ENCODE measurements at regions not wholly inside any gene's neighbourhood (a gene's known extent, or its start where the extent isn't known, plus 50 kb on each side); places are given as distances from the start of the nearest gene placed in this dataset.
"Not testable (repeated sequence)": the region's sequence is repeated elsewhere in the genome, so short reads cannot be mapped to it uniquely, and the experiment has no call there.

GRCh38 chr16:5918567-5919130, 821.1 kb upstream of the EEF2KMT start:
- no peak for DNase-seq

GRCh38 chr16:5917436-5918195, 820.0 kb upstream of the EEF2KMT start:
- DNase-seq, result no peak

GRCh38 chr16:5916711-5917191, 819.2 kb upstream of the EEF2KMT start:
- DNase-seq, result no peak

GRCh38 chr16:5911241-5911640, 813.6 kb upstream of the EEF2KMT start:
- no peak for DNase-seq

GRCh38 chr16:5909556-5909955, 812.0 kb upstream of the EEF2KMT start:
- DNase-seq, result not testable (repeated sequence)

DNA sequence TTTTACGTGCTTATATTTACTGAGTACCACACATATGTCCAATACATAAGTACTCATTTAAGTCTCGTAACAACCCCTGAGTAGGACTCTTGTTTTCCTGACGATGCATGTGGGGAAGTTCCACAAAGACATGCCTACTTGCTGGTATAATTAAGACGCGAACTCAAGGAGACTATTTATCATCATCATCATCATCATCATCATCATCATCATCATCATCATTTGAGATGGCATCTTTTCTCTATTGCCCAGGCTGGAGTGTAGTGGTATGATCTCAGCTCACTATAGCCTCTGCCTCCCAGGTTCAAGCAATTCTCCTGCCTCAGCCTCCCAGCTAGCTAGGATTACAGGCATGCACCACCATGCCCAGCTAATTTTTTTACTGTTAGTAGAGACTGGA, 809.9 kb upstream of the EEF2KMT start:
- no peak for DNase-seq

- DNase-seq, result no peak
Measured at GRCh38 chr16:5906351-5906750, 808.8 kb upstream of the EEF2KMT start.

DNA sequence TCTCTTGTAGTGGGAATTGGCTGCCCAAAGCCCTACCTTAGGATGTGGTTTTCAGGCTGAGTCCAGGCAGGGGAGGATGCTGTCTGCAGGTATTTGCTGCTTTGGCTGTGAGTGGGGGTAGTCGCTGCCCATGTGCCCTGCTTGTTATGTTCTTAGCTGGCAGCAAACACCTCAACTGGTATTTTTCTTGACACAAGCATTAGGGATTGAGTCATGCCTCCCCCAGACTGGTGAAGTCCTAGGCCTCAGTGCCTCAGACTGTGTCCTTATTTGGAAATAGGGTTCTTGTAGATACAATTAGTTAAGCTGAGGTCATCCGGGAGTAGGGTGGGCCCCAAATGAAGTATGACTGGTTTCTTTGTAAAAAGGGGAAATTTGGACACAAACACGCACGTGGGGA, 808.3 kb upstream of the EEF2KMT start:
- DNase-seq, result no peak

DNA sequence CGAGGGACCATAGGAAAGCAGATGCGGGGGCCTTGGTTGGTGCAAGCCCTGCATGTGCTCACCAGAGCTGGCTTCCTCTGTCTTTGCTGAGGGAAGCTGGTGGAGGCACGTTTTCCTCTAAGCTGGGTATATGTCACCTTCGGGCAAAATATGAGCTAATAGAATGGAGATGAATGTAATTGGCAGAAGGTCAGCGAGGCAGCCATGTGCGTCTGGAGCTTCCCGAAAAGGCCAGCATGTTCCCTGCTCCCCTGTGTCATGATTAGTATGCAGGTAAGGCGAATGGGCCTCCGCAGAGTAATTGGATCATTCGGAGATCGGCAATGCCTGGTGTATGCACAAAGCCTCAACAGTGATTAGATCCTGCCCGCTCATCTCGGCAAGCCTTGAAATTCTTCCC, 806.2 kb upstream of the EEF2KMT start:
- DNase-seq, result no peak

DNA sequence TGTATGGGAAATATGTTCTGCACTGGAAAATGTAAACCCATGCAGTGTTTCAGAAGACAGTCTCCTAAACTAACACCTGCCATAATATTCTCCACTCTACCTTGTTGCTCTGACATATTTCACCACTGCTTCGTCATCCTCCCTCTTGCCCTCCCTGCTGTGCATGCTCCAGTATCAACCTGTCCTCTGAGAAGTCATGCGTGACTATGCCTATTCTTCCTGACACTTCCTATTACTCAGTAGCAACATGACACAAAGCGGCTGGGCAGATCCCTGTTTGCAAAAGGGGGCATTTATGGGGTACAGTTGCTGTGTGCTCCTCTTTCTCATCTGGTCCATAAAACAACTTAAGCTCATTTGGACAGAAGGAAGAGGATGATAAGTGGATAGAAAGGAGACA, 805.6 kb upstream of the EEF2KMT start:
- no peak for DNase-seq

DNA sequence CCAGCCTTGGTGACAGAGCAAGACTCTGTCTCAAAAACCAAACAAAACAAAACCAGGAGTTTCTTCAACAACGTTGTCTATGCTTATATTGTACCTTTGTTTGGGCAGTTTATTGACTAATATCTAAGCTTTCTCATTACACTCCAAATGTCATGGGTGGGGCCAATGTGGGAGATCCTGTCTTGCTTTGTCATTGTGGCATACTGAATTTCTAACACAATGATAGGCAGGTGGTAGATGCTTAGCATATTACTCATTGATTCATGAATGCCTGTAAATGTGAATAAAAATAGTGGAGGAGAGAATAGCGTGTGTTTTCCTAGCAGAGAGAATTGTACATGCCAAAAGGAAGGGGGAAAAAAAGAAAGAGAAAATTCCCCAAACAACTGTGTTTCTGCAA, 802.5 kb upstream of the EEF2KMT start:
- no peak for DNase-seq

GRCh38 chr16:5895976-5896375, 798.4 kb upstream of the EEF2KMT start:
- DNase-seq, result no peak

- DNase-seq, result no peak
Measured at GRCh38 chr16:5895137-5895536, 797.5 kb upstream of the EEF2KMT start.

DNA sequence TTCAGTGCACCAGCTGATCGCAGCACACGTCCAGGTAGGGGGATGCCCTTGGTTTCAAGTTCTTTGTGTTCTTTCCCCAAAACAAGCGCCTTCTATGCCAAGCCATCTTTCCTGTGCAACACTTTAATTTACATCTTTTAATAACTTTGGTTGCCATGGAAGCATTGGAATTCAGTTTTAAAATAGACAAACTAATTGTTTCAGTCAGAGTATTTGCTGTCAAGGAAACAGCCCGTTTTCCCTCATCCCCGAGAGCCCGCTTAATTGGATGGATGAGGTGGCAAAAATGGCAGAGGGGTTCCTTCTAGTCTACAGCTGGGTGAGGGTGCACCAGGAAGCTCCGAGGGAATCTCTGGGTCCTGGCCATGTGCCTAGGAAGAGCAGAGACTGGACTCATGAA, 793.7 kb upstream of the EEF2KMT start:
- DNase-seq, result no peak

- no peak for DNase-seq
Measured at GRCh38 chr16:5885521-5885920, 787.9 kb upstream of the EEF2KMT start.

GRCh38 chr16:5884996-5885395, 787.4 kb upstream of the EEF2KMT start:
- no peak for DNase-seq

GRCh38 chr16:5884339-5884738, 786.7 kb upstream of the EEF2KMT start:
- no peak for DNase-seq

DNA sequence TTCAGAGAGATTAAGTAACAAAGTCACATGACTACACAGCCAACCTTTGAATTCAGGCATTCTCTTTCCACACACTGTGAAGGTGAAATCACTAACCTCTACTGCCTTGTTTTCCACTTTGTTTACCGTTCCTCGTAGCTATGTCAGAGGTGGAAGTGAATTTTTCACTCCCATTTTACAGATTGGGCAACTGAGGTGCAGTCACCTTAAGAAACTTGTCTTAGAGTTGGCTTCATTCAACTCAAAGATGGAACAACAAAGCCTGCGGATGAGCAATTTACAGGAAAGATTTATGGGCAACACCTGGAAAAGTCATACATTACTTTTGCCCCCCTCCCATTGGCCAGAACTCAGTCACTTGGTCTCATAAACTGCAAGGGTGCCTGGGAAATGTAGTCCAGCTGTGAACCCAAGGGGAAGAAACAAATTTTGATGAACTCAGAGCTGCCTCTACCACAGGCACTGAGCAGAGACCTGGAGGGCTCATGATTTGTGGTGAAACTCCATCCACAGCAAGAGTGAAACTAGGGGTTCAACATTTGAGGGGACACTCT, 784.6 kb upstream of the EEF2KMT start:
- no peak for DNase-seq

- no peak for DNase-seq
Measured at GRCh38 chr16:5875416-5875815, 777.8 kb upstream of the EEF2KMT start.

GRCh38 chr16:5874899-5875298, 777.3 kb upstream of the EEF2KMT start:
- DNase-seq, result no peak

DNA sequence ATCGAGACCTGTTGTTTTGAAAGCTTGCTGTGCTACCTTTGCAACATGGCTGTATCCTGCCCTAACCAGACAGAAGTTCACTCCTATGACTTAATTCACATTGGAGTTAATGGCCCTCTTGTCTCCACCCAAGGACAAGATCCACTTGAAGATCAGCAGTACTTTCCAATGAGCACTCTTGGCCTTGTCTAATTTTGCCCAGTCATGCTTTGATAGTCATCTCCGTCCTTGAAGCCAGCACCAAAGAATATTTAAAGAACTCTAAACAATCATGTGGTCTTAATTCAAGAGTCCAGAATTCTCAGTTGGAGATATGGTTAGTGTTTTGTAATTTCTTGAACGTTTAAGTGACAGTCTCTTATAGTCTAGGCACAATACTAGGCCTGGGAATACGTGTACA, 775.6 kb upstream of the EEF2KMT start:
- DNase-seq, result no peak

DNA sequence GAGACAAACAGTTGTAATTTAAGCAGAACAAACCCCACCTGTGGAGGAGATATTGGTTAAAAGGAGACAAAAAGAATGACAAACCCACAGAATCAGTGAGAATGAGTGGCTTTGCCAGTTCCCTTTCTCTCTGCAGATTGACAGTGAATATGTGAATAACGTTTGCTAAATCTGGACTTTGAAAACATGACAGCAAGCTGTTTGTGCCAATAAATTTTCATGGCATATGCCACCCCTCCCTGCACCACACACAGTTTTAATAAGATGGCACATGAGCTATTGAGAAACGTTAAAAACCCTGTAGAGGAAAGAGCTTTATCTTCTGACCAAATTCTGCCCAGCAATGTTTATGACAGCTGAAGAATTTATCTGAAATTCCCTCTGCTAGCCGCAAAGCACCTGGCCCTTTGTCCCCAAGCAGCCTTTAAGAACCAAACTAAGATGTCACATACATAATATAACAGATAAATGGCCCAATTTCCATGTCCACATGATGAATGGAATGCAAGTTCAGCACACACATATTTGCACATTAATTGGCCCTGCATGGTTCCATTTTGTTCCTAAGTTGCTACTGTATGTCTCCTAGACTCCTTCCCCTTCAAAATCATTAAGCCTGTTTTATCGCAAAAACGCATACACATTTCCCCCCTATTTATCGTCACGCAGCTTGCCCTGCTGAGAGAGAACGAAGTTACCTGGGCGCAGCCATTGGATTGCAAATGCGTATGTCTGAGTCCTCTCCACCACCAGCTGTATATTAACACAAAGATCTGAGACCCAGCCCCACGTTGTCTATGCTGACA, 773.5 kb upstream of the EEF2KMT start:
- no peak for DNase-seq

DNA sequence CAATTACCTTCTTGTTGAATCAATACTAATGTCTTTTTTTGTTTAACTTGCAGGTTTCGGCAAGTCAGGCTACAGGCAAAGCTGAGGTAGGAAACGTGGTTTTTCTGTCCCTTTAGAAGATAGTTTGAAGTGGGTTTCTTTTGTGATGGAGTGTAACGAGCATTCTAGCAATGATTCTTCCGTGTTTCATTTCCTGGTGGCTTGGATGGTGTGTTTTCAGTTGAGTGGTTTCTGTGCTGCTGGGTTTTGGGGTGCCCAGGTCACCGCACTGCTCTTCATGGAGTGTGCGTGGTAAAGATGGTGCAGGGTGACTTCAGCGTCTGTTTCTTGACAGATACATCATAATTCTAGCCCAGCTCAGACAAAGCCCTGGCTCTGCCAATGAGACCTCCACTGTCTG, 769.7 kb upstream of the EEF2KMT start:
- DNase-seq, result no peak

- no peak for DNase-seq
Measured at GRCh38 chr16:5865236-5865635, 767.6 kb upstream of the EEF2KMT start.
